Adrenal gland (tissue), 5 donors: ENCODE measurements at regions not wholly inside any gene's neighbourhood (a gene's known extent, or its start where the extent isn't known, plus 50 kb on each side); places are given as distances from the start of the nearest gene placed in this dataset.

ENCODE experiments used
- POLR2A ChIP-seq, 2 donors: fragments of 450-650 bp; IDR thresholded peaks; one replicate each; pipeline ENCODE4 v1.6.1; 2017; ENCODE audit warnings: antibody characterized with exemption in 2 of 2, mild to moderate bottlenecking in 2 of 2, moderate library complexity in 1 of 2
- TF ChIP-seq, protein P1 (sequence below), 6 experiments: fragments of 450-650 bp in 4 of 6; fragments of 200-600 bp in 2 of 6; sonication (generic) in 1 of 6; IDR thresholded peaks; 1 replicate in 5 of 6; 2 replicates in 1 of 6; pipeline versions ENCODE4 v1.5.1 to v1.8.0; 2016 to 2021; ENCODE audit warnings: antibody characterized with exemption in 6 of 6, mild to moderate bottlenecking in 2 of 6, moderate library complexity in 1 of 6
- donor health status: DM: no; HTN: no; CAD: no.

DNA sequence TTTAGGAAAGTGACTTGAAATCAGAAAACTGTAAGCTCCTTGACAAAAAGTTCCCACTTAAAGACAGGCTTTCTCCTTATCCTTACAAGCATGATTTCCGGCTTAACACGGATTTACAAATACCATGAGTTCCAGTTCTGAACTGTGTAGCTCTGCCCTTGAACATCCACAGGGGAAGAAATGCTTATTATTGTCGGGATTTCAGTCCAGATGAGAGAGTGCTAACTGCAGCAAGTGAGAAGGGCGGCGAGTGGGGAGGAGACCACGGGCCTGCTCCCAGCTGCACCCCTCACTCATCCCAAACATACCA lies 73.1 kb downstream of the LRRC30 start:
- TF ChIP-seq, protein P1, sequence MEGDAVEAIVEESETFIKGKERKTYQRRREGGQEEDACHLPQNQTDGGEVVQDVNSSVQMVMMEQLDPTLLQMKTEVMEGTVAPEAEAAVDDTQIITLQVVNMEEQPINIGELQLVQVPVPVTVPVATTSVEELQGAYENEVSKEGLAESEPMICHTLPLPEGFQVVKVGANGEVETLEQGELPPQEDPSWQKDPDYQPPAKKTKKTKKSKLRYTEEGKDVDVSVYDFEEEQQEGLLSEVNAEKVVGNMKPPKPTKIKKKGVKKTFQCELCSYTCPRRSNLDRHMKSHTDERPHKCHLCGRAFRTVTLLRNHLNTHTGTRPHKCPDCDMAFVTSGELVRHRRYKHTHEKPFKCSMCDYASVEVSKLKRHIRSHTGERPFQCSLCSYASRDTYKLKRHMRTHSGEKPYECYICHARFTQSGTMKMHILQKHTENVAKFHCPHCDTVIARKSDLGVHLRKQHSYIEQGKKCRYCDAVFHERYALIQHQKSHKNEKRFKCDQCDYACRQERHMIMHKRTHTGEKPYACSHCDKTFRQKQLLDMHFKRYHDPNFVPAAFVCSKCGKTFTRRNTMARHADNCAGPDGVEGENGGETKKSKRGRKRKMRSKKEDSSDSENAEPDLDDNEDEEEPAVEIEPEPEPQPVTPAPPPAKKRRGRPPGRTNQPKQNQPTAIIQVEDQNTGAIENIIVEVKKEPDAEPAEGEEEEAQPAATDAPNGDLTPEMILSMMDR (IDR thresholded peaks at IDR 0.05), result no peak
- TF ChIP-seq POLR2A (IDR thresholded peaks at IDR 0.05), result no peak
